HCT116 (cell line): ENCODE measurements at regions not wholly inside any gene's neighbourhood (a gene's known extent, or its start where the extent isn't known, plus 50 kb on each side); places are given as distances from the start of the nearest gene placed in this dataset.

Source experiments
- ATAC-seq: fragments of 200-7000 bp; cut with Tn5 transposase; 2 replicates; pipeline ENCODE4 v1.9.1; 2020; ENCODE audit warnings: mild to moderate bottlenecking, moderate library complexity
- BruUV-seq: library from RNA; stranded (reverse); fragments of 400-500 nt; replicated peaks from 2 replicates; lab custom pipeline; 2021; lab: Mats Ljungman, UMichigan
- CTCF ChIA-PET: fragments of 300-600 bp; sonication (Branson Sonifier 250); formaldehyde crosslinking; loops from one replicate; lab custom pipeline; 2021; ENCODE audit warnings: antibody characterized with exemption; lab: Charles Lee
- POLR2A ChIA-PET: fragments of 300-600, 350-600 bp; sonication (Branson Sonifier 250); formaldehyde crosslinking; loops from one replicate; lab custom pipeline; 2021; ENCODE audit warnings: antibody characterized with exemption; lab: Charles Lee
- RAD21 ChIA-PET, 2 experiments: fragments of 300-600 bp; sonication (Branson Sonifier 250); formaldehyde crosslinking; loops; one replicate each; lab custom pipeline; 2023; ENCODE audit warnings: low total read pairs in 2 of 2; ENCODE audit not compliant: uncharacterized antibody in 2 of 2, unreplicated experiment in 2 of 2, low non-redundant PET in 1 of 2; lab: Charles Lee
- DNase-seq: peaks from one replicate; pipeline ENCODE4 v3.0.0-alpha.2; 2010; ENCODE audit warnings: low read depth, low spot score
- H2AFZ ChIP-seq: fragments of 200-600 bp; shearing (Covaris generic), sonication (generic); 2 replicates; pipeline ENCODE4 v1.6.1; 2017; ENCODE audit warnings: low read depth, mixed run types, mixed read lengths, antibody characterized with exemption, low read length; ENCODE audit not compliant: poor library complexity, severe bottlenecking
- H3K27ac ChIP-seq: 2 replicates; pipeline ENCODE4 v1.5.1; 2012; ENCODE audit warnings: low read depth, low read length
- H3K27me3 ChIP-seq: fragments of 200-600 bp; sonication (generic); 2 replicates; pipeline ENCODE4 v1.6.1; 2016; ENCODE audit warnings: mixed run types, low read length, mixed read lengths; ENCODE audit not compliant: insufficient read depth
- H3K36me3 ChIP-seq, 2 experiments: fragments of 200-500 bp in 1 of 2; fragments of 200-600 bp in 1 of 2; sonication (Bioruptor generic) in 1 of 2; sonication (generic) in 1 of 2; 2 replicates each; pipeline versions ENCODE4 v1.5.1 to v1.6.1; 2014 to 2016; ENCODE audit warnings: low read length in 2 of 2, inconsistent platforms in 1 of 2, mixed read lengths in 1 of 2, mixed run types in 1 of 2; ENCODE audit not compliant: insufficient read depth in 2 of 2, control insufficient read depth in 1 of 2
- H3K4me1 ChIP-seq, 2 experiments: fragments of 200-600 bp in 1 of 2; sonication (generic) in 1 of 2; 2 replicates each; pipeline versions ENCODE4 v1.5.1 to v1.6.1; 2012 to 2017; ENCODE audit warnings: low read length in 2 of 2, inconsistent platforms in 1 of 2, mild to moderate bottlenecking in 1 of 2, mixed read lengths in 1 of 2, mixed run types in 1 of 2, moderate library complexity in 1 of 2; ENCODE audit not compliant: insufficient read depth in 2 of 2, control insufficient read depth in 1 of 2
- H3K4me2 ChIP-seq: fragments of 200-600 bp; sonication (generic); 2 replicates; pipeline ENCODE4 v1.6.1; 2017; ENCODE audit warnings: mixed run types, low read length, mixed read lengths
- H3K4me3 ChIP-seq, 2 experiments: fragments of 200-600 bp in 1 of 2; sonication (generic) in 1 of 2; replicated peaks in 1 of 2; 2 replicates each; pipeline ENCODE4 v1.5.1; 2011 to 2016; ENCODE audit warnings: low read length in 2 of 2, control low read depth in 1 of 2, low read depth in 1 of 2, mild to moderate bottlenecking in 1 of 2, mixed read lengths in 1 of 2, mixed run types in 1 of 2
- H3K79me2 ChIP-seq: fragments of 200-600 bp; sonication (generic); 2 replicates; pipeline ENCODE4 v1.6.1; 2017; ENCODE audit warnings: mild to moderate bottlenecking, mixed run types, low read length, moderate library complexity, mixed read lengths; ENCODE audit not compliant: insufficient read depth
- H3K9ac ChIP-seq: fragments of 200-600 bp; sonication (generic); 2 replicates; pipeline ENCODE4 v1.6.1; 2016; ENCODE audit warnings: low read length, mixed read lengths
- H3K9me2 ChIP-seq: fragments of 200-600 bp; sonication (generic), shearing (Covaris generic); 2 replicates; pipeline ENCODE4 v1.6.1; 2017; ENCODE audit warnings: mixed run types, mild to moderate bottlenecking, moderate library complexity; ENCODE audit not compliant: insufficient read depth
- H3K9me3 ChIP-seq, 2 experiments: fragments of 200-500 bp in 1 of 2; fragments of 200-600 bp in 1 of 2; sonication (Bioruptor generic) in 1 of 2; sonication (generic) in 1 of 2; 2 replicates each; pipeline ENCODE4 v1.6.1; 2014 to 2017; ENCODE audit warnings: low read length in 2 of 2, mixed read lengths in 2 of 2, inconsistent platforms in 1 of 2, low read depth in 1 of 2, mild to moderate bottlenecking in 1 of 2, mixed run types in 1 of 2, moderate library complexity in 1 of 2; ENCODE audit not compliant: control insufficient read depth in 1 of 2, insufficient read depth in 1 of 2
- H4K20me1 ChIP-seq: fragments of 200-600 bp; sonication (generic), shearing (Covaris generic); 2 replicates; pipeline ENCODE4 v1.6.1; 2017; ENCODE audit warnings: mixed run types, mild to moderate bottlenecking, moderate library complexity; ENCODE audit not compliant: insufficient read depth
- CBX3 ChIP-seq: IDR thresholded peaks from 2 replicates; pipeline ENCODE4 v1.6.1; 2012; ENCODE audit warnings: low read depth
- CEBPB ChIP-seq: IDR thresholded peaks from 2 replicates; pipeline ENCODE4 v1.6.1; 2012; ENCODE audit warnings: low read depth
- ELF1 ChIP-seq: IDR thresholded peaks from 2 replicates; pipeline ENCODE4 v1.6.1; 2012; ENCODE audit warnings: low read depth, borderline replicate concordance
- JUND ChIP-seq: IDR thresholded peaks from 2 replicates; pipeline ENCODE4 v1.6.1; 2012
- POLR2AphosphoS5 ChIP-seq: IDR thresholded peaks from 2 replicates; pipeline ENCODE4 v1.6.1; 2011; ENCODE audit warnings: mild to moderate bottlenecking, low read depth, low read length, moderate library complexity
- RAD21 ChIP-seq: IDR thresholded peaks from 2 replicates; pipeline ENCODE4 v1.6.1; 2012; ENCODE audit warnings: low read depth, mild to moderate bottlenecking
- SIN3A ChIP-seq: IDR thresholded peaks from 2 replicates; pipeline ENCODE4 v1.6.1; 2012; ENCODE audit warnings: low read depth
- SRF ChIP-seq: IDR thresholded peaks from 2 replicates; pipeline ENCODE4 v1.6.1; 2012; ENCODE audit warnings: low read depth
- TCF7L2 ChIP-seq: IDR thresholded peaks from 2 replicates; pipeline ENCODE4 v1.7.0; 2011; ENCODE audit warnings: borderline replicate concordance, inconsistent platforms; ENCODE audit not compliant: insufficient read depth, insufficient read length; ENCODE audit errors: extremely low read depth
- YY1 ChIP-seq: IDR thresholded peaks from 2 replicates; pipeline ENCODE4 v1.6.1; 2011; ENCODE audit warnings: low read length, low read depth, moderate library complexity, mild to moderate bottlenecking; ENCODE audit not compliant: insufficient replicate concordance; ENCODE audit errors: extremely low read depth
- ZFX ChIP-seq: fragments of 450-650 bp; IDR thresholded peaks from 2 replicates; pipeline ENCODE4 v1.6.1; 2017
- intact Hi-C: fragments of 100-400 bp; cut with micrococcal nuclease; formaldehyde crosslinking; loops from 2 replicates; pipeline ENCODE4 v1.10.0; 2022
- TF ChIP-seq, protein P1 (sequence below): IDR thresholded peaks from 2 replicates; pipeline ENCODE4 v1.6.1; 2011; ENCODE audit warnings: mild to moderate bottlenecking, low read length, moderate library complexity; ENCODE audit not compliant: insufficient replicate concordance; ENCODE audit errors: extremely low read depth
- TF ChIP-seq, protein P2 (sequence below): IDR thresholded peaks from 2 replicates; pipeline ENCODE4 v1.6.1; 2012
- TF ChIP-seq, protein P3 (sequence below): IDR thresholded peaks from 2 replicates; pipeline ENCODE4 v1.6.1; 2012; ENCODE audit warnings: low read depth
- TF ChIP-seq, protein P4 (sequence below): IDR thresholded peaks from 2 replicates; pipeline ENCODE4 v1.6.1; 2012

DNA sequence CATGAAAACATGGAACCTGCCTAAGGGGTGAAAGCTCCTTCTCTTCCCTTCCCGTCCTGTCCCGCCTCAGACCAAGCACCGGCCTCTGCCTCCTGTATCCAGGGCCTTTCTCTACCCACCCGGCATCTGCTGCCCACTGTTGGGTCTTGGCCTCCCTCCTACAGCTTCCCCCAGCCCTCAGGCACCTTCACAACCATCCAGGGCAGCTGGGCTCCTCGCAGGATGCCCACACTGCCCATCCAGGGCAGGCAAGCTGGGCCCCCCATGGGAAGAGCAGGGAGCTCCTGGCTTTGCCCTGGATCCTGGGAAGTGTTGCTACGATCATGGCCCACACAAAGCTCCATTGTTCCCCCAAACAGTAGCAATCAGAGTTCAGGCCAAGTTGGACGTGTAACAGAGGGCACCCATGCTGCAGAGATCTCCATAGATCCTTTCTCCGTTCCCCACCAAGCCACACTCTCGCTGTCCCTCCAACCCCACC lies 206.6 kb downstream of the NDUFA10 start (continued):
- no peak for TF ChIP-seq YY1
- no peak for TF ChIP-seq TCF7L2
- TF ChIP-seq SIN3A = no peak
- TF ChIP-seq, protein P1, sequence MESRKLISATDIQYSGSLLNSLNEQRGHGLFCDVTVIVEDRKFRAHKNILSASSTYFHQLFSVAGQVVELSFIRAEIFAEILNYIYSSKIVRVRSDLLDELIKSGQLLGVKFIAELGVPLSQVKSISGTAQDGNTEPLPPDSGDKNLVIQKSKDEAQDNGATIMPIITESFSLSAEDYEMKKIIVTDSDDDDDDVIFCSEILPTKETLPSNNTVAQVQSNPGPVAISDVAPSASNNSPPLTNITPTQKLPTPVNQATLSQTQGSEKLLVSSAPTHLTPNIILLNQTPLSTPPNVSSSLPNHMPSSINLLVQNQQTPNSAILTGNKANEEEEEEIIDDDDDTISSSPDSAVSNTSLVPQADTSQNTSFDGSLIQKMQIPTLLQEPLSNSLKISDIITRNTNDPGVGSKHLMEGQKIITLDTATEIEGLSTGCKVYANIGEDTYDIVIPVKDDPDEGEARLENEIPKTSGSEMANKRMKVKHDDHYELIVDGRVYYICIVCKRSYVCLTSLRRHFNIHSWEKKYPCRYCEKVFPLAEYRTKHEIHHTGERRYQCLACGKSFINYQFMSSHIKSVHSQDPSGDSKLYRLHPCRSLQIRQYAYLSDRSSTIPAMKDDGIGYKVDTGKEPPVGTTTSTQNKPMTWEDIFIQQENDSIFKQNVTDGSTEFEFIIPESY = no peak
- TF ChIP-seq, all 23 proteins: peak for 0

DNA sequence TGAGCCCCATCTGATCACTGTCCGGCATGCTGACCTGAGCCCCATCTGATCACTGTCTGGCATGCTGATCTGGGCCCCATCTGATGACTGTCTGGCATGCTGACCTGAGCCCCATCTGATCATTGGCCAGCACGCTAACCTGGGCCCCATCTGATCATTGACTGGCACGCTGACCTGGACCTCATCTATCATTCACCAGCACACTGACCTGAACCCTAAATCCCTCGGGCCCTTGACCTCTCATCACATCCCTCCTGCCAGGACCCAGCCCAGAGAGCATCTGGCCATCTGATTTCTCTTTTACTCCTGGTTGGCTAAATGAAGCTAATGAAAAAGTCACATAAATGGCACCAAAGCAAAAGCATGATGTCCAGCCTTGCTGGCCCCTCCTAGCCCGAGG lies 207.1 kb downstream of the NDUFA10 start:
- peaks cover 21% of the 10 kb centered on the region; the same call in 1 of the 2 replicates for H3K27me3 ChIP-seq
- no peaks in the 10 kb centered on the region for H3K79me2 ChIP-seq
- peaks cover 7 to 8% of the 10 kb centered on the region in 2 experiments; a peak in 3 of 4 replicates for H3K4me1 ChIP-seq
- intact Hi-C loops = no loop called here
- H3K27ac ChIP-seq = no peak overlapping the region
- RAD21 ChIA-PET = no interaction called here
- ATAC-seq (no peak), DNase-seq (no peak)
- CTCF ChIA-PET = no interaction called here
- H3K4me2 ChIP-seq = no peak overlapping the region
- no peak overlapping the region for H3K4me3 ChIP-seq
- POLR2A ChIA-PET = no interaction called here
- no peak overlapping the region for H2AFZ ChIP-seq
- no peaks in the 10 kb centered on the region for H3K36me3 ChIP-seq
- H3K9me3 ChIP-seq = no peaks in the 10 kb centered on the region
- no peak overlapping the region for H3K9ac ChIP-seq
- H4K20me1 ChIP-seq = no peaks in the 10 kb centered on the region
- BruUV-seq = no TSS peak
- H3K9me2 ChIP-seq = no peaks in the 10 kb centered on the region
- TF ChIP-seq ZFX = no peak
- no peak for TF ChIP-seq TCF7L2
- no peak for TF ChIP-seq POLR2AphosphoS5
- TF ChIP-seq ELF1 = no peak
- TF ChIP-seq CBX3 = no peak
- TF ChIP-seq RAD21 = no peak
- no peak for TF ChIP-seq JUND
- TF ChIP-seq, protein P1 = no peak
- TF ChIP-seq, protein P2, sequence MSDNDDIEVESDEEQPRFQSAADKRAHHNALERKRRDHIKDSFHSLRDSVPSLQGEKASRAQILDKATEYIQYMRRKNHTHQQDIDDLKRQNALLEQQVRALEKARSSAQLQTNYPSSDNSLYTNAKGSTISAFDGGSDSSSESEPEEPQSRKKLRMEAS = no peak
- TF ChIP-seq, protein P3, sequence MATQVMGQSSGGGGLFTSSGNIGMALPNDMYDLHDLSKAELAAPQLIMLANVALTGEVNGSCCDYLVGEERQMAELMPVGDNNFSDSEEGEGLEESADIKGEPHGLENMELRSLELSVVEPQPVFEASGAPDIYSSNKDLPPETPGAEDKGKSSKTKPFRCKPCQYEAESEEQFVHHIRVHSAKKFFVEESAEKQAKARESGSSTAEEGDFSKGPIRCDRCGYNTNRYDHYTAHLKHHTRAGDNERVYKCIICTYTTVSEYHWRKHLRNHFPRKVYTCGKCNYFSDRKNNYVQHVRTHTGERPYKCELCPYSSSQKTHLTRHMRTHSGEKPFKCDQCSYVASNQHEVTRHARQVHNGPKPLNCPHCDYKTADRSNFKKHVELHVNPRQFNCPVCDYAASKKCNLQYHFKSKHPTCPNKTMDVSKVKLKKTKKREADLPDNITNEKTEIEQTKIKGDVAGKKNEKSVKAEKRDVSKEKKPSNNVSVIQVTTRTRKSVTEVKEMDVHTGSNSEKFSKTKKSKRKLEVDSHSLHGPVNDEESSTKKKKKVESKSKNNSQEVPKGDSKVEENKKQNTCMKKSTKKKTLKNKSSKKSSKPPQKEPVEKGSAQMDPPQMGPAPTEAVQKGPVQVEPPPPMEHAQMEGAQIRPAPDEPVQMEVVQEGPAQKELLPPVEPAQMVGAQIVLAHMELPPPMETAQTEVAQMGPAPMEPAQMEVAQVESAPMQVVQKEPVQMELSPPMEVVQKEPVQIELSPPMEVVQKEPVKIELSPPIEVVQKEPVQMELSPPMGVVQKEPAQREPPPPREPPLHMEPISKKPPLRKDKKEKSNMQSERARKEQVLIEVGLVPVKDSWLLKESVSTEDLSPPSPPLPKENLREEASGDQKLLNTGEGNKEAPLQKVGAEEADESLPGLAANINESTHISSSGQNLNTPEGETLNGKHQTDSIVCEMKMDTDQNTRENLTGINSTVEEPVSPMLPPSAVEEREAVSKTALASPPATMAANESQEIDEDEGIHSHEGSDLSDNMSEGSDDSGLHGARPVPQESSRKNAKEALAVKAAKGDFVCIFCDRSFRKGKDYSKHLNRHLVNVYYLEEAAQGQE = no peak
- TF ChIP-seq CEBPB = no peak
- TF ChIP-seq, protein P4, sequence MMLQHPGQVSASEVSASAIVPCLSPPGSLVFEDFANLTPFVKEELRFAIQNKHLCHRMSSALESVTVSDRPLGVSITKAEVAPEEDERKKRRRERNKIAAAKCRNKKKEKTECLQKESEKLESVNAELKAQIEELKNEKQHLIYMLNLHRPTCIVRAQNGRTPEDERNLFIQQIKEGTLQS = no peak
- TF ChIP-seq SRF = no peak
